ENCODE measurements at regions not wholly inside any gene's neighbourhood (a gene's known extent, or its start where the extent isn't known, plus 50 kb on each side); places are given as distances from the start of the nearest gene placed in this dataset.
"Not testable (repeated sequence)": the region's sequence is repeated elsewhere in the genome, so short reads cannot be mapped to it uniquely, and the experiment has no call there.

DNA sequence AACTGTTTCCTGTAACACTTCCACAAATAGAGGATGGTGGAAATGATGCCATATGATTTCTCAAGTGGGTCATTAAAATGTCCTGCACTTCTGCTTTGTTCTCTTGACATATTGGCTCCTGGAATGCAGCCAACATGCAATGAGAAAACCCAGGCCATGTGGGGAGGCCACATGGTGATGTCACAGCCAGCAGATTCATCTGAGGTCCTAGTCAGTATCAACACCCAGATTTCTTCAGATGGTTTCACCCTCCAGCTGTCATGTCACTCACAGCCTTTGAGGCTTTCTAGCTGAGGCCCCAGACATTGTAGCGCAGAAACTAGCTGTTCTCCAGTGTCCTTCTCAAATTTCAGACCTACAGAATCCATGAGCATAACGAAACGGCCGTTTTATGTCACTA is 102.3 kb upstream of the NUPR2 start:
- TF ChIP-seq POLR2A (IDR thresholded peaks at IDR 0.05), result no peak
- TF ChIP-seq EP300 (IDR thresholded peaks at IDR 0.05), result no peak
- TF ChIP-seq, protein P1, sequence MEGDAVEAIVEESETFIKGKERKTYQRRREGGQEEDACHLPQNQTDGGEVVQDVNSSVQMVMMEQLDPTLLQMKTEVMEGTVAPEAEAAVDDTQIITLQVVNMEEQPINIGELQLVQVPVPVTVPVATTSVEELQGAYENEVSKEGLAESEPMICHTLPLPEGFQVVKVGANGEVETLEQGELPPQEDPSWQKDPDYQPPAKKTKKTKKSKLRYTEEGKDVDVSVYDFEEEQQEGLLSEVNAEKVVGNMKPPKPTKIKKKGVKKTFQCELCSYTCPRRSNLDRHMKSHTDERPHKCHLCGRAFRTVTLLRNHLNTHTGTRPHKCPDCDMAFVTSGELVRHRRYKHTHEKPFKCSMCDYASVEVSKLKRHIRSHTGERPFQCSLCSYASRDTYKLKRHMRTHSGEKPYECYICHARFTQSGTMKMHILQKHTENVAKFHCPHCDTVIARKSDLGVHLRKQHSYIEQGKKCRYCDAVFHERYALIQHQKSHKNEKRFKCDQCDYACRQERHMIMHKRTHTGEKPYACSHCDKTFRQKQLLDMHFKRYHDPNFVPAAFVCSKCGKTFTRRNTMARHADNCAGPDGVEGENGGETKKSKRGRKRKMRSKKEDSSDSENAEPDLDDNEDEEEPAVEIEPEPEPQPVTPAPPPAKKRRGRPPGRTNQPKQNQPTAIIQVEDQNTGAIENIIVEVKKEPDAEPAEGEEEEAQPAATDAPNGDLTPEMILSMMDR (IDR thresholded peaks at IDR 0.05), result no peak
- intact Hi-C loops (cut with DNase I), result no loop called here
- H3K4me1 ChIP-seq (ENCODE audit: insufficient read depth), result no peaks in the 10 kb centered on the region
- DNase-seq, result no peak
- no peaks in the 10 kb centered on the region for H3K36me3 ChIP-seq
- 63 to 75% (median 64%) methylated on average over 4 of the region's 4 CpGs for WGBS, 3 donors
- no peak overlapping the region for H3K27ac ChIP-seq
- H3K4me3 ChIP-seq, result no peak overlapping the region
- H3K9me3 ChIP-seq, result no peaks in the 10 kb centered on the region
- no peaks in the 10 kb centered on the region for H3K27me3 ChIP-seq

DNA sequence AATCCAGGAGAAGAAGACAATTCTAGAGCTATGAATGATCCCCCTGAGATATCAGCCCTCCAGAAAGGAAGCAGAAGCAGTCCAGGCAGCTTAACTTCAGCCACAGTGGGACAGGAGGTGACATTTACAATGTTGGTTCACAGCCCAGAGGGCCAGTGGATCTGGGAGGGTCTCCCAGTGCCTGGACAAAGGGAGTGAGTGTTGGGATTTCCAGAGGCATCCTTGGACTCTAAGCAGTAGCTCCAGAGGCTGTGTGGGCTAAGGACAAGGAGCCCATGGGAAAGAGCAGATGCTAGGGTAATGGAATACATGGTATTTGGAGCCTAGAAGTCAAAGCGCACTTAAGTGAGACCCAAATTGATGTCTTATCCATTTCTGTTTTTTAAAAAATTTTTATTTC is 97.4 kb upstream of the NUPR2 start:
- Histone ChIP-seq H3K4me3 (no peak overlapping the region), H3K4me1 (ENCODE audit: insufficient read depth) (no peaks in the 10 kb centered on the region), H3K27me3 (no peaks in the 10 kb centered on the region), H3K27ac (no peak overlapping the region), H3K36me3 (no peaks in the 10 kb centered on the region), H3K9me3 (no peaks in the 10 kb centered on the region)
- no peak for DNase-seq
- TF ChIP-seq POLR2A (IDR thresholded peaks at IDR 0.05) (no peak), EP300 (IDR thresholded peaks at IDR 0.05) (no peak)
- TF ChIP-seq, protein P1 (IDR thresholded peaks at IDR 0.05), result no peak
- intact Hi-C loops (cut with DNase I), result no loop called here
- 83 to 92% (median 87%) methylated on average over 1 of the region's 1 CpG for WGBS, 3 donors

DNA sequence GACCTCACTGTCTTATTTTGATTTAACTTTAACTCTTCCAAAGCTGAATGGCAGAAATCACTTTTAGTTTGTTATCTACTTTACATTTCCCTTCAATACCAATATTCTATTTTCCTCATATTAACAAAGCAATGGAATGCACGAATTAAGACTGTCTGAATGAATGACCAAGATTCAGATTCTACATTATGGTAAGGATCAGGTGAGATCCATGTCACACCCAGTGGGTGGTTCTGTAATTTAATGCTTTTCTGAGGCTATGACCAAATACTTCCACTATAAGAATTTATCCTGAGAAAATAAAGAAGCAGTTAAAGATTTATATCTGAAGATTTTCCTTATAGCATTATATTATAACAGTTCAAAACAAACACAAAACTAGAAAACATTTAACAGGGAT is 90.2 kb upstream of the NUPR2 start:
- TF ChIP-seq EP300 (IDR thresholded peaks at IDR 0.05) (no peak), POLR2A (IDR thresholded peaks at IDR 0.05) (no peak)
- TF ChIP-seq, protein P1 (IDR thresholded peaks at IDR 0.05), result no peak
- Histone ChIP-seq H3K9me3 (no peaks in the 10 kb centered on the region), H3K27ac (no peak overlapping the region), H3K27me3 (no peaks in the 10 kb centered on the region), H3K4me3 (no peak overlapping the region), H3K36me3 (no peaks in the 10 kb centered on the region), H3K4me1 (ENCODE audit: insufficient read depth) (no peaks in the 10 kb centered on the region)
- 24 to 47% (median 34%) methylated on average over 1 of the region's 1 CpG for WGBS, 3 donors
- DNase-seq, result no peak
- intact Hi-C loops (cut with DNase I), result no loop called here

DNA sequence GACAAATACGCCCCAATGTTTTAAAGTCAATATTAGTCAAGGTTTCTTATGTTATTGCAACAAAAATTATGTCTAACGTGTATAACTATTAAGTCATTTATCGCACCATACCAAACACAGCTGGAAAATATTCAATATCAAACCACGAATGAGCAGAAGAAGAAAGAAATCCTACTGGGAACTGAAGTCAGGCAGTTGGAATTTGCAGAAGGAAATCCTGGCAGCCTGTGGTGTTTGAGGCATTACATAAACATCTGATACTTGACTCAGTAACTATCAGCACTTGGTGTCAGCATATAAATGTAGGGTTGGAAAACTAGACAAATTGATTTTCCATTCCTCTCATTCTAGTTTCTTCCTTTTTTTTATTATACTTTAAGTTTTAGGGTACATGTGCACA is 83.4 kb upstream of the NUPR2 start:
- Histone ChIP-seq H3K4me3 (no peak overlapping the region), H3K27ac (no peak overlapping the region), H3K4me1 (ENCODE audit: insufficient read depth) (no peaks in the 10 kb centered on the region), H3K9me3 (peaks cover 0 to 3% of the 10 kb centered on the region in 2 donors), H3K36me3 (no peaks in the 10 kb centered on the region), H3K27me3 (no peaks in the 10 kb centered on the region)
- 62 to 67% (median 66%) methylated on average over 4 of the region's 4 CpGs for WGBS, 3 donors
- intact Hi-C loops (cut with DNase I), result no loop called here
- TF ChIP-seq EP300 (IDR thresholded peaks at IDR 0.05), result no peak
- TF ChIP-seq, protein P1 (IDR thresholded peaks at IDR 0.05), result no peak
- no peak for TF ChIP-seq POLR2A (IDR thresholded peaks at IDR 0.05)
- no peak for DNase-seq

DNA sequence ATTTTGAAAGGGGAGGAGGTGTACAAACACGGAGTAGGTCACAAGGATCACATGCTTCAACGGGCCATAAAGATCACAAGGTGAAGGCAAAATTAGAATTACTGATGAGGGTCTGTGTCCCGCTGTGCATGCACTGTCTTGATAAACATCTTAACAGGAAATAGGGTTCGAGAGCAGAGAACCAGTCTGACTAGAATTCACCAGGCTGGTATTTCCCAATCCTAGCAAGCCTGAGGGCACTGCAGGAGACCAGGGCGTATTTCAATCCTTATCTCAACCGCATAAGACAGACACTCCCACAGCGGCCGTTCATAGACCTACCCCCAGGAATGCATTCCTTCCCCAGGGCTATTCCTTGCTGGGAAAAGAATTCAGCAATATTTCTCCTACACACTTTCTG is 80.0 kb upstream of the NUPR2 start:
- intact Hi-C loops (cut with DNase I); H3K27ac ChIP-seq; H3K9me3 ChIP-seq; H3K36me3 ChIP-seq; H3K4me3 ChIP-seq; H3K27me3 ChIP-seq; DNase-seq; H3K4me1 ChIP-seq (ENCODE audit: insufficient read depth): not testable (repeated sequence)
- WGBS, 3 donors, result 62 to 75% (median 68%) methylated on average over 8 of the region's 8 CpGs
